Heart right ventricle (tissue), 16 donors: ENCODE measurements at regions not wholly inside any gene's neighbourhood (a gene's known extent, or its start where the extent isn't known, plus 50 kb on each side); places are given as distances from the start of the nearest gene placed in this dataset.
"Not testable (repeated sequence)": the region's sequence is repeated elsewhere in the genome, so short reads cannot be mapped to it uniquely, and the experiment has no call there.

ENCODE experiments used
- ATAC-seq, 8 donors: fragments of 200-7000 bp; cut with Tn5 transposase; one replicate each; pipeline ENCODE4 v1.9.1; 2020; ENCODE audit warnings: mild to moderate bottlenecking in 8 of 8, moderate library complexity in 8 of 8, moderate number of reproducible peaks in 1 of 8
- DNase-seq, 2 donors: peaks; one replicate each; pipeline ENCODE4 v3.0.0-alpha.2; 2020
- H3K27ac ChIP-seq, 10 donors: fragments of 200-600 bp; sonication (generic) in 2 of 10; one replicate each; pipeline versions ENCODE4 v1.5.0 to v1.8.0; 2020 to 2022; ENCODE audit warnings: mild to moderate bottlenecking in 3 of 10
- H3K27me3 ChIP-seq, 7 donors: fragments of 200-600 bp; one replicate each; pipeline ENCODE4 v1.8.0; 2021 to 2022; ENCODE audit warnings: mild to moderate bottlenecking in 2 of 7
- H3K36me3 ChIP-seq, 9 donors: fragments of 200-600 bp; sonication (generic) in 1 of 9; one replicate each; pipeline versions ENCODE4 v1.5.0 to v1.8.0; 2020 to 2022; ENCODE audit warnings: mild to moderate bottlenecking in 2 of 9
- H3K4me1 ChIP-seq, 9 donors: fragments of 200-600 bp; sonication (generic) in 1 of 9; one replicate each; pipeline versions ENCODE4 v1.5.0 to v1.8.0; 2020 to 2022; ENCODE audit warnings: mild to moderate bottlenecking in 4 of 9
- H3K4me3 ChIP-seq, 10 donors: fragments of 200-600 bp; sonication (generic) in 2 of 10; one replicate each; pipeline versions ENCODE4 v1.5.0 to v1.8.0; 2020 to 2022; ENCODE audit warnings: mild to moderate bottlenecking in 7 of 10, moderate library complexity in 2 of 10
- H3K9me3 ChIP-seq, 11 donors: fragments of 200-600 bp in 10 of 11; sonication (generic) in 2 of 11; one replicate each; pipeline versions ENCODE4 v1.5.0 to v1.8.0; 2013 to 2022; ENCODE audit warnings: mild to moderate bottlenecking in 2 of 11, control low read depth in 1 of 11, moderate library complexity in 1 of 11
- CTCF ChIP-seq, 9 donors: fragments of 200-600 bp; sonication (generic) in 2 of 9; IDR thresholded peaks; one replicate each; pipeline versions ENCODE4 v1.5.0 to v1.8.0; 2021 to 2022; ENCODE audit warnings: antibody characterized with exemption in 9 of 9, mild to moderate bottlenecking in 5 of 9, moderate library complexity in 1 of 9
- WGBS, 2 donors: extraction: QIAGEN DNeasy Blood & Tissue Kit; methylation state at CpG; one replicate each; pipeline ENCODE4 v1.1.7; 2013; ENCODE audit warnings: inconsistent platforms in 1 of 2; 5-methylcytosine and 5-hydroxymethylcytosine counted together
- intact Hi-C, 10 donors: fragments of 100-400 bp; cut with DNase I; formaldehyde crosslinking; loops; one replicate each; pipeline versions ENCODE4 v1.11.1 to v1.14.2; 2022
- donor health status: Arrhythmogenic right ventricular cardiomyopathy.
- donor health status: ischemic (EF 13 %, LVEDD 7.1; RV severe dilation, severe dysfunction).
- donor health status: healthy with polysubstance abuse.
- donor health status: DM: no; HTN: yes; CAD: no.
- donor health status: DM: no; HTN: no; CAD: no.
- donor health status: ischemic (EF 25% LVEDD 6.9; RV normal size, moderate dysfunction).
- donor health status: ischemic (EF 25% LVEDD 5.7; RV mildly dilated, moderate dysfunction).
- donor health status: healthy.
- donor health status: DM: yes; HTN: yes; CAD: no.
- donor health status: Ischemic cardiomyopathy.
- donor health status: ischemic (EF 35%, LVEDD 5.7; RV mildly dilated, moderate dysfunction).
- donor health status: nonischemic (EF 11% LVEDD 7.7; RV severe dilation, severe dysfunction).
- donor health status: DM: yes; HTN: yes; CAD: no.
- donor health status: PGD.
- donor health status: ischemic (EF 29% LVEDD 5.4; RV normal size, mild dysfunction).
- donor health status: nonischemic (EF 23%, LVEDD 6.1; RV moderate dilation, normal function).

DNA sequence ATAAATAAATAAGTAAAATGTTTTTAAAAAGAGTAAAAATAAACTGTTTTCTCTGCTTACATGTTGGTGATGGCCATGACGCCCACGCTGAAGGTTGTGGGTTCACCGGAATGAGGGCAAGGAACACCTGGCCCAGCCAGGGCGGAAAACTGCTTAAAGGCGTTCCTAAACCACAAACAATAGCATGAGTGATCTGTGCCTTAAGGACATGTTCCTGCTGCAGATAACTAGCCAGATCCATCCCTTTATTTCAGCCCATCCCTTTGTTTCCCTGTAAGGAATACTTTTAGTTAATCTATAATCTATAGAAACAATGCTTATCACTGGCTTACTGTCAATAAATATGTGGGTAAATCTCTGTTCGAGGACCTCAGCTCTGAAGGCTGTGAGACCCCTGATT, 63.3 kb upstream of the CEP78 start:
- 89% methylated on average over 6 of the region's 6 CpGs for WGBS, 2 donors
- DNase-seq, ATAC-seq, H3K36me3 ChIP-seq, H3K4me1 ChIP-seq, intact Hi-C loops, H3K27ac ChIP-seq, H3K27me3 ChIP-seq, H3K4me3 ChIP-seq: not testable (repeated sequence)
- H3K9me3 ChIP-seq = peaks cover 0 to 19% (median 0%) of the 10 kb centered on the region in 11 donors

- 86 to 93% methylated on average over 1 of the region's 1 CpG for whole genome bisulfite sequencing, 2 donors
Observed at GRCh38 chr9:78171651-78172050, 64.2 kb upstream of the CEP78 start.

DNA sequence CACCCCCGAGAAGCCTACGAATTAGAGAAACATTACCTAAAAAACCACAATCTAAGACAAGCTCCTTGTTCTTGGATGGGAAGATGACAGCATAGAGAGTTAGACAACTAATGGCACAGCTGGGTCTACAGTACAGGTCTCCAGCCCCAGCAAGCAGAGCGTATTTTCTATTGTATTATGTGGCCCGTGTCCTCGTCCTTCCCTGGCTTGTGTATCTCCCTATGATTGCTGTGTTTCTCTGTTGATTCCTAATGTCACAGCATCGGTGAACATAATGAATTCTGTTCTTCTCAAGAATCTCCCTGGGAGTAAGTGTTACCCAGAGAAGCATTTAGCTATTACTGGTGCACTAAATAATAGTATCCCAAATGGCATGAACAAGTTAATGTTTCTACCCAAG, 66.8 kb upstream of the CEP78 start:
- H3K27me3 ChIP-seq = no peaks in the 10 kb centered on the region
- no peak overlapping the region for H3K4me3 ChIP-seq
- DNase-seq (no peak), ATAC-seq (no peak)
- intact Hi-C loops = no loop called here
- no peaks in the 10 kb centered on the region for H3K4me1 ChIP-seq
- H3K36me3 ChIP-seq = no peaks in the 10 kb centered on the region
- peaks cover 0 to 31% (median 0%) of the 10 kb centered on the region in 11 donors for H3K9me3 ChIP-seq
- H3K27ac ChIP-seq = no peak overlapping the region
- 90 to 91% methylated on average over 6 of the region's 6 CpGs for WGBS, 2 donors
- no peak for TF ChIP-seq CTCF (IDR thresholded peaks at IDR 0.05)

More at GRCh38 chr9:78171651-78172050, 64.2 kb upstream of the CEP78 start:
- intact Hi-C loops = no loop called here
- H3K27ac ChIP-seq = no peak overlapping the region
- H3K36me3 ChIP-seq = no peaks in the 10 kb centered on the region
- ATAC-seq (no peak), DNase-seq (no peak)
- H3K27me3 ChIP-seq = no peaks in the 10 kb centered on the region
- no peaks in the 10 kb centered on the region for H3K4me1 ChIP-seq
- H3K4me3 ChIP-seq = no peak overlapping the region
- TF ChIP-seq CTCF (IDR thresholded peaks at IDR 0.05) = no peak
- H3K9me3 ChIP-seq = peaks cover 0 to 19% (median 0%) of the 10 kb centered on the region in 11 donors

- no peak overlapping the region for H3K4me3 ChIP-seq
- no peaks in the 10 kb centered on the region for H3K36me3 ChIP-seq
- H3K4me1 ChIP-seq = no peaks in the 10 kb centered on the region
- no peak overlapping the region for H3K27ac ChIP-seq
- TF ChIP-seq CTCF (IDR thresholded peaks at IDR 0.05) = no peak
- H3K27me3 ChIP-seq = no peaks in the 10 kb centered on the region
- peaks cover 0 to 32% (median 0%) of the 10 kb centered on the region in 11 donors for H3K9me3 ChIP-seq
- WGBS, 2 donors = 23 to 31% methylated on average over 2 of the region's 2 CpGs
- ATAC-seq = no peak
- intact Hi-C loops = no loop called here
- no peak for DNase-seq
Observed at GRCh38 chr9:78167356-78167755, 68.5 kb upstream of the CEP78 start.

GRCh38 chr9:78163834-78164233, 72.0 kb upstream of the CEP78 start:
- H3K4me3 ChIP-seq = no peak overlapping the region
- no peak for TF ChIP-seq CTCF (IDR thresholded peaks at IDR 0.05)
- H3K4me1 ChIP-seq = no peaks in the 10 kb centered on the region
- no peaks in the 10 kb centered on the region for H3K36me3 ChIP-seq
- DNase-seq (no peak), ATAC-seq (no peak)
- no peaks in the 10 kb centered on the region for H3K27me3 ChIP-seq
- WGBS, 2 donors = 60 to 65% methylated on average over 2 of the region's 2 CpGs
- intact Hi-C loops = no loop called here
- H3K27ac ChIP-seq = no peak overlapping the region
- peaks cover 0 to 23% (median 0%) of the 10 kb centered on the region in 11 donors for H3K9me3 ChIP-seq
